ENCODE measurements at regions not wholly inside any gene's neighbourhood (a gene's known extent, or its start where the extent isn't known, plus 50 kb on each side); places are given as distances from the start of the nearest gene placed in this dataset.

DNA sequence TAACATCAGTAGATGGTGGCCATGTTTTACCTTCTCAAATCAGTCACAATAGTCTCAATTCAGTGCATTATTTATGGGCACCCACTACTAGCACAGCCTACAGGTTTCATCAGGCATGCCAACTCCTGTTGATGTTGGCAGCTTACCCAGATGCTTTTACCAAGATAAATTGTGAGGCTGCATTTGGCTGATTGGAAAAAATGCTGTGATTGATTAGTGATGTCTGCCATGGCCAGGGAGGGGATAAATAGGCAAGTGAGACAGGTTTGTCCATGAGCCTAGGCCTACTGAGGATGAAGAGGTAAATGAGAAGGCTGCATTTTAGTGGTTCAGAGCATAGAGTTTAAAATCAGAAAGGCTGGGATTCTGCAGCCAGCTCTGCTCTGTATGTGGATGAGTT, 227.1 kb downstream of the NFATC2 start:
- H3K79me2 ChIP-seq (ENCODE audit: low read depth) = no peaks in the 10 kb centered on the region
- no peak overlapping the region for H3K4me3 Mint-ChIP-seq
- H3K27ac ChIP-seq = no peak overlapping the region
- H3K4me1 ChIP-seq = peaks cover 5% of the 10 kb centered on the region
- H3K4me2 ChIP-seq = no peak overlapping the region
- TF ChIP-seq EZH2phosphoT487 (IDR thresholded peaks at IDR 0.05) = no peak
- TF ChIP-seq CTCF (IDR thresholded peaks at IDR 0.05) = no peak
- no peak for TF ChIP-seq EZH2 (IDR thresholded peaks at IDR 0.05)
- H3K27me3 Mint-ChIP-seq (ENCODE audit: insufficient read depth, low read depth) = peaks cover 6% of the 10 kb centered on the region
- H3K9me3 Mint-ChIP-seq = peaks cover 11% of the 10 kb centered on the region
- H3K27ac Mint-ChIP-seq = no peak overlapping the region
- H3K36me3 Mint-ChIP-seq = no peaks in the 10 kb centered on the region
- DNase-seq (ENCODE audit: low spot score) = no peak
- peaks cover 9% of the 10 kb centered on the region for H3F3A ChIP-seq (ENCODE audit: low read depth)
- H2AFZ ChIP-seq (replicated peaks) = no peak overlapping the region
- no peaks in the 10 kb centered on the region for H3K36me3 ChIP-seq
- peaks cover 26% of the 10 kb centered on the region for H3K4me1 Mint-ChIP-seq
- H4K20me1 ChIP-seq (ENCODE audit: low read depth) = no peaks in the 10 kb centered on the region
- no peak overlapping the region for H3K4me3 ChIP-seq
- H3K9me3 ChIP-seq (ENCODE audit: low read depth) = no peaks in the 10 kb centered on the region
- H3K9ac ChIP-seq = no peak overlapping the region
- H3K27me3 ChIP-seq = no peaks in the 10 kb centered on the region

- Histone ChIP-seq H3K4me1 (peaks cover 12% of the 10 kb centered on the region), H4K20me1 (ENCODE audit: low read depth) (no peaks in the 10 kb centered on the region), H3K4me3 (no peak overlapping the region), H3K27me3 (no peaks in the 10 kb centered on the region), H2AFZ (replicated peaks) (no peak overlapping the region), H3K9me3 (ENCODE audit: low read depth) (no peaks in the 10 kb centered on the region), H3K27ac (no peak overlapping the region), H3K4me2 (no peak overlapping the region), H3K36me3 (no peaks in the 10 kb centered on the region), H3K79me2 (ENCODE audit: low read depth) (no peaks in the 10 kb centered on the region), H3F3A (ENCODE audit: low read depth) (peaks cover 9% of the 10 kb centered on the region), H3K9ac (no peak overlapping the region)
- DNase-seq (ENCODE audit: low spot score) = no peak
- Mint-ChIP-seq H3K4me3 (no peak overlapping the region), H3K36me3 (no peaks in the 10 kb centered on the region), H3K4me1 (peaks cover 22% of the 10 kb centered on the region), H3K27ac (peak overlapping the region; percentile 17), H3K9me3 (peaks cover 11% of the 10 kb centered on the region), H3K27me3 (ENCODE audit: insufficient read depth, low read depth) (peaks cover 8% of the 10 kb centered on the region)
- TF ChIP-seq EZH2 (IDR thresholded peaks at IDR 0.05) (no peak), EZH2phosphoT487 (IDR thresholded peaks at IDR 0.05) (no peak), CTCF (IDR thresholded peaks at IDR 0.05) (no peak)
Observed at GRCh38 chr20:51313358-51313827, 229.1 kb downstream of the NFATC2 start.

DNA sequence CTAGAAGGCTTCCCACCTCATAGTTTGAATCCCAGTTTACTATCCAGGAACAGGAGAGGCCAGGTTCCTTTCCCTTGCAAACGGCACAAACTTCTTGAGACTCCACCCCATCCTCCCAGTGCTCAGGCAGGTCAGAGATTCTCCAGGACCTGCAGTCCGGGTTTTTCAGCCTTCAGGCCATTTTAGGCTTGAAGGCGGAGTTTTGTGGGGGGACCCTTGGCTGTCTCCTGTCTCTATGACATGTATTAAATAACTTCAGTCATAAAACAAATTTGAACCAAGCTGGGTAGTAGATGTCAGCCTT, 230.1 kb downstream of the NFATC2 start:
- Mint-ChIP-seq H3K4me1 (peaks cover 17% of the 10 kb centered on the region), H3K36me3 (no peaks in the 10 kb centered on the region), H3K27me3 (ENCODE audit: insufficient read depth, low read depth) (peaks cover 12% of the 10 kb centered on the region), H3K27ac (no peak overlapping the region), H3K4me3 (no peak overlapping the region), H3K9me3 (peaks cover 11% of the 10 kb centered on the region)
- peaks cover 12% of the 10 kb centered on the region for H3F3A ChIP-seq (ENCODE audit: low read depth)
- H3K4me1 ChIP-seq = peaks cover 19% of the 10 kb centered on the region
- DNase-seq (ENCODE audit: low spot score) = no peak
- no peaks in the 10 kb centered on the region for H3K9me3 ChIP-seq (ENCODE audit: low read depth)
- H3K27ac ChIP-seq = no peak overlapping the region
- H3K9ac ChIP-seq = no peak overlapping the region
- no peaks in the 10 kb centered on the region for H3K36me3 ChIP-seq
- no peak overlapping the region for H3K4me2 ChIP-seq
- no peaks in the 10 kb centered on the region for H3K79me2 ChIP-seq (ENCODE audit: low read depth)
- H3K27me3 ChIP-seq = no peaks in the 10 kb centered on the region
- H4K20me1 ChIP-seq (ENCODE audit: low read depth) = no peaks in the 10 kb centered on the region
- no peak for TF ChIP-seq EZH2 (IDR thresholded peaks at IDR 0.05)
- TF ChIP-seq EZH2phosphoT487 (IDR thresholded peaks at IDR 0.05) = no peak
- H3K4me3 ChIP-seq = no peak overlapping the region
- peak overlapping the region; percentile 83 for H2AFZ ChIP-seq (replicated peaks)

- Histone ChIP-seq H3K4me3 (no peak overlapping the region), H2AFZ (replicated peaks) (peak overlapping the region; percentile 83), H3K79me2 (ENCODE audit: low read depth) (no peaks in the 10 kb centered on the region), H4K20me1 (ENCODE audit: low read depth) (no peaks in the 10 kb centered on the region), H3K27me3 (no peaks in the 10 kb centered on the region), H3K9ac (no peak overlapping the region), H3K9me3 (ENCODE audit: low read depth) (no peaks in the 10 kb centered on the region), H3K27ac (no peak overlapping the region), H3K36me3 (no peaks in the 10 kb centered on the region), H3K4me2 (peak overlapping the region; percentile 5), H3K4me1 (peaks cover 19% of the 10 kb centered on the region), H3F3A (ENCODE audit: low read depth) (peaks cover 12% of the 10 kb centered on the region)
- Mint-ChIP-seq H3K4me3 (no peak overlapping the region), H3K36me3 (no peaks in the 10 kb centered on the region), H3K4me1 (peaks cover 17% of the 10 kb centered on the region), H3K27me3 (ENCODE audit: insufficient read depth, low read depth) (peaks cover 13% of the 10 kb centered on the region), H3K27ac (no peak overlapping the region), H3K9me3 (peaks cover 11% of the 10 kb centered on the region)
- no peak for DNase-seq (ENCODE audit: low spot score)
- TF ChIP-seq CTCF (IDR thresholded peaks at IDR 0.05) (no peak), EZH2 (IDR thresholded peaks at IDR 0.05) (no peak), EZH2phosphoT487 (IDR thresholded peaks at IDR 0.05) (no peak)
Observed at GRCh38 chr20:51311636-51312479, 230.7 kb downstream of the NFATC2 start.
